A673 (cell line): ENCODE measurements at regions not wholly inside any gene's neighbourhood (a gene's known extent, or its start where the extent isn't known, plus 50 kb on each side); places are given as distances from the start of the nearest gene placed in this dataset.

Experiments
- EZH2 ChIP-seq: fragments of 200-600 bp; sonication (generic); IDR thresholded peaks from 2 replicates; pipeline ENCODE4 v1.6.1; 2017; ENCODE audit warnings: borderline replicate concordance, low read depth, mild to moderate bottlenecking, mixed read lengths, antibody characterized with exemption, low read length; ENCODE audit not compliant: poor library complexity, severe bottlenecking
- TF ChIP-seq, protein P1 (sequence below): fragments of 300-800, 200-600 bp; sonication (generic); conservative IDR thresholded peaks from 2 replicates; pipeline ENCODE4 v1.5.1; 2017; ENCODE audit warnings: low read depth, mild to moderate bottlenecking, antibody characterized with exemption, low read length, moderate library complexity, mixed read lengths

DNA sequence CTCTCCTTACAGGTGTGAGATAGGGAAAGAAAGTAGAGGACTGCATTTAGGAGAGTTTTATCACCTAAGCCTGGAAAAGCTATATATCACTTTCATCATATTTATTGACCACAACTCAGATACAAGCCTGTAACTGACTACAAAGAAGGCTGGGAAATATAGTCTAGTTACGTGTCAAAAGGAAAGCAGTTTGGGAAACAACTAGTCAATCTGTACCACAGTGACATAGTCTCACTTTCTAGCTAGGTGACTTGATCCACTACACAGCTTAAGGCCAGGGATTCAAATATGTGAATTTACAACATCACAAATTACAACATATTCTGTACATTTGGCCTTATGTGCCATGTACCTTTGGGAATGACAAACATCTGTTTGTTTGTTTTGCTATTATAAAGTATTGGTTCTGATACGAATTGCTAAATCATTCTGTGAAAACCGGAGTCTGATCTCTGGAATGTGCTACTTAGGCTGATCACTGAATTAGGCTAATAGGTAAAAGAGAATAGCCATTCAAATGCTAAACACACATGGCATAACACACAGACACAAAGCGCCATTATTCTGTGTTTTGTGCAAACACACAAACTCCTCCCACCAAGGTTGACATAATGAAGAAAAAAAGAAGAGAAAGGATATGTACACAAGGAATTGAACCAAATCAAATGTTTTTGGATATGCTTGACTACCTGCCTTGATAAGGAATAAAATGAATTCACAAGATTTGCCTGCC, 279.8 kb downstream of the DUSP6 start:
- no peak for TF ChIP-seq EZH2
- TF ChIP-seq, protein P1, sequence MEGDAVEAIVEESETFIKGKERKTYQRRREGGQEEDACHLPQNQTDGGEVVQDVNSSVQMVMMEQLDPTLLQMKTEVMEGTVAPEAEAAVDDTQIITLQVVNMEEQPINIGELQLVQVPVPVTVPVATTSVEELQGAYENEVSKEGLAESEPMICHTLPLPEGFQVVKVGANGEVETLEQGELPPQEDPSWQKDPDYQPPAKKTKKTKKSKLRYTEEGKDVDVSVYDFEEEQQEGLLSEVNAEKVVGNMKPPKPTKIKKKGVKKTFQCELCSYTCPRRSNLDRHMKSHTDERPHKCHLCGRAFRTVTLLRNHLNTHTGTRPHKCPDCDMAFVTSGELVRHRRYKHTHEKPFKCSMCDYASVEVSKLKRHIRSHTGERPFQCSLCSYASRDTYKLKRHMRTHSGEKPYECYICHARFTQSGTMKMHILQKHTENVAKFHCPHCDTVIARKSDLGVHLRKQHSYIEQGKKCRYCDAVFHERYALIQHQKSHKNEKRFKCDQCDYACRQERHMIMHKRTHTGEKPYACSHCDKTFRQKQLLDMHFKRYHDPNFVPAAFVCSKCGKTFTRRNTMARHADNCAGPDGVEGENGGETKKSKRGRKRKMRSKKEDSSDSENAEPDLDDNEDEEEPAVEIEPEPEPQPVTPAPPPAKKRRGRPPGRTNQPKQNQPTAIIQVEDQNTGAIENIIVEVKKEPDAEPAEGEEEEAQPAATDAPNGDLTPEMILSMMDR: no peak
